Inflammatory macrophage (primary cell): ENCODE measurements at regions not wholly inside any gene's neighbourhood (a gene's known extent, or its start where the extent isn't known, plus 50 kb on each side); places are given as distances from the start of the nearest gene placed in this dataset.
A peak's percentile ranks its signal among the peaks of the same experiment; 100 is the strongest.
"Not testable (repeated sequence)": the region's sequence is repeated elsewhere in the genome, so short reads cannot be mapped to it uniquely, and the experiment has no call there.

Experiments
- DNase-seq, 2 donors: peaks; one replicate each; pipeline ENCODE4 v3.0.0-alpha.2; 2020 to 2022

DNA sequence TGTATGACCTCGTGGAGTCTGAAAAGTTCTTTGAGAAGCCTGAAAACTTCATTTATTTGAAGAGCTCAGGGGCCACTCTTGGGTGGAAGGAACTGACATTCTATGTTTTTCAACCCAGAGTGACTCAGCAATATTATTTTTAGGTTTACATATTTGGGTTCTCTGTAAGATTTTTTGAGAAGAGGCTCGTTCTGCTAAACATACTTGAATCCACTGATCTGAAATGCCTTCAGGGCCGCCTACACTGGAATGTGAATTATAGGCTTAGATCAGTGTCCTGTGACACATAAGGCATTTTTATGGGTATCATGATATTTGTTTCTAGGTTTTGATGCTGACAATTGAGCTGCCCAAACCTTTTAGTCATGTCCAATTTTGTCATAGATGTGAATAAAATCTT is 86.2 kb downstream of the PSAT1 start:
- DNase-seq = peak; percentile 18 to 29

DNA sequence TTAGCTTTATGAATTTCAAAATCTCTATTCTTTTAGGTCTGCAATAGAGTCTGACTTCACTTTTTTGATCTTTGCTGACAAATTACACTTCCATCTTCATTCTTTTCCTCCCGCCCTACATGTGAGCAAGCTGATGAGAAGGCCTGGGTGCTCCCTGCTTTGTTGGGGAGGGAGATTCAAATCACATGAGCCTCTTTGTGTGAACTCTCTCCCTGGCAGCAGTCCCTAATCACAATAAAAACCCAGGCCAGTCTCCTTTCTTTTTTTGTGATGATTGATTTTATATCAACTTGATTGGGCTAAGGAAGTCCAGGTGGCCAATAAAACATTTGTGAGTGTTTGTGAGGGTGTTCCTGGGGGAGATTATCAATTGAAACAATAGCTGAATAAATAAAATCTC is 89.4 kb downstream of the PSAT1 start:
- DNase-seq = no peak

DNA sequence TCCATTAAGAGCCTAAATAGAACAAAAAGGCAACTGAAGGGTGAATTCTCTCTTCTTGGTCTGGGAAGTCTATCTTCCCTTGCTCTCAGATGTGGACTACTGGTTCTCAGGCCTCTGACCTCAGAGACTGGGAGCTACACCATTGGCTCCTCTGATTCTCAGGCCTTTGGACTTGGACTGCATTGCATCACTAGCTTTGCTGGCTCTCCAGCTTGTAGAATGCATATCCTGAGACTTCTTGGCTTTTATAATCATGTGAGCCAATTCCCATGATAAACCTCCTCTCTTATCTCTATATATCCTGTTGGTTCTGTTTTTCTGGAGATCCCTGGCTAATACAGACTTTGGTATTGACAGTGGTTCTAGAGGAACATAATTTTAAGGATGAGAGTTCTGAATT is 89.8 kb downstream of the PSAT1 start:
- DNase-seq = no peak

DNA sequence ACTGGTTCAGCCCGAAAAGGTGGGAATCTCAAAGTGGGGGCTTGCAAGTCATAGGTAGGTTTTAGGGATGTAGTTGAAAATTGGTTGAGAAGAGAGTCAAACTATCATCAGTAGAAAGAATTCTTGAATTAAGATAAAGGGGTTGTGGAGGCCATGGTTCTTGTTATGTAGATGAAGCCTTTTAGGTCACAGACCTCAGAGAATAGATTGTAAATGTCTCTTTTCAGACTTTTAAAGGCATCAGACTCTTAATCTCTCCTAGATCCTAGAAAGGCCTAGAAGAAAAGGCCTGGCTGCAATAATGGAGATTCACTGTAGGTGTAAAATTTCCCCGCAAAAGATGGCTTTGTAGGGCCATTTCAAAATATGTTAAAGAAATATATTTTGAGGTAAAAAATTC is 96.4 kb downstream of the PSAT1 start:
- no peak for DNase-seq

DNA sequence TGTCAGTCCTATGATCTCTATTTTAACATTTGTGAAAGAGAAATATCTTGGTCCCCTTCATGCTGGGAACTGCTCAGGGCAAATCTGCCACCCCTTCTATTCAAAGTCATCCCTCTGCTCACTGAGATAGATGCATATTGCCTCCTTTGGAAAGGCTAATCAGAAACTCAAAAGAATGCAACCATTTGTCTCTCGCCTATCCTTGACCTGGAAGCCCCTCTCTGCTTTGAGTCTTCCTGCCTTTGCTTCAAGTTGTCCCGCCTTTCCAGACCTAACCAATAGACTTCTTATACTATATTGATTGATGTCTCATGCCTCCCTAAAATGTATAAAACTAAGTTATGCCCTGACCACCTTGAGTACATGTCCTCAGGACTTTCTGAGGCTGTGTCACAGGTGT is 97.0 kb downstream of the PSAT1 start:
- no peak for DNase-seq

DNA sequence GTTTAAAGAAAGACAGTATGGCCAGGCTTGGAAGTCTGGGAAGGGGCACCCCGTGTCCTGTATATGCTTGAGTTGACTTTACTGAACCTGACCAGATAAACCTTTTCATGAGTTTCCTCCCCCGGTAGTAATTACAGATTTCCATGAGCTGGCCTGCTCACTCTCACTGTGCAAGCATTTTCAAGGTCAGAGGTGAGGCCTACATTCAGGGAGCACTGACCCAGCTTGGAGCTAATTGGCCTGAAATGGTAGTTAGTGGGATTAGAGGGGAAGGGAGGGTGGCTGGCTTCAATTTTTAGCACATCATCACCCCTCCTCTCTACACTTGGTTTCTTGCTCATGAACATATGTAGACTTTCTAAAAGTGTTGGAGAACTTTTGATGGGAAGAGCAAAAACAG is 99.2 kb downstream of the PSAT1 start:
- no peak for DNase-seq

DNA sequence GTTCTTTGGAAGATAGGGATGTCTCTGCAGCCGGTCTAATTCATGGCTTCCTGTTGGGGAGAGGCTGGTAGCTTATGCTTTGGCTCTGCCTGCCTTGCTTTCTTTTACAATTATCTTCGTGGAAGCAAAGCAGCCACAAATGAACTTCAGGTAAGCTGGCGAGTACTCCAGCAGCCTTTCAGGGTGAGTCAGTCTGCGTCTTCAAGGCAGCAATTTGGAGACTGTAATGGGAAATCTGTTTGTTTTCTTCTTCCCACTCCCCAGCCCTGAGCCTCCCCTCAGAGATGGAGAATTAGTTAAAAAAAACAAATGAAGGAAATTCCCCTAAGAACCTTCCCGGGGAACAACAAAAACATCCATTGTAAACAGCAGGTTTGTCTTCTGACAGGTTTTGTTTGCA is 100.1 kb downstream of the PSAT1 start:
- no peak for DNase-seq

DNA sequence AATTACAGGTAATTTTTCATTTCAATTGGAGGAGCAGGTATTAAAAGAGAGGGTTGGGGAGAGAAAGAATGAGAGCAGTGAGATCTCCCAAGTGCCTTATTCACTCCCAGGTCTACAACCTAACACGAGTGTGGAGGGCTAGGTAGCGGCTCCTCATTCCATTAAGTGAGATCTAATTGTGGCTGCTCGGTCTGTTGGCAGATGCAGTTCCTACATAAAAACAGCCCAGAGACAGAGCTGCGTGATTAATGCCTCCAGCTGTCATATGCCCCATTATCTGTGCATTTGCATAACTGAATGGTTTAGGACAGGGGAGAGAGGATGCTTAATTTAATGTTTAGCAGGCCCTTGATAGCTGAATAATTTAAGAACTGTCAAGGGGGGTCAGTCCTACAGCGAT is 100.5 kb downstream of the PSAT1 start:
- no peak for DNase-seq

DNA sequence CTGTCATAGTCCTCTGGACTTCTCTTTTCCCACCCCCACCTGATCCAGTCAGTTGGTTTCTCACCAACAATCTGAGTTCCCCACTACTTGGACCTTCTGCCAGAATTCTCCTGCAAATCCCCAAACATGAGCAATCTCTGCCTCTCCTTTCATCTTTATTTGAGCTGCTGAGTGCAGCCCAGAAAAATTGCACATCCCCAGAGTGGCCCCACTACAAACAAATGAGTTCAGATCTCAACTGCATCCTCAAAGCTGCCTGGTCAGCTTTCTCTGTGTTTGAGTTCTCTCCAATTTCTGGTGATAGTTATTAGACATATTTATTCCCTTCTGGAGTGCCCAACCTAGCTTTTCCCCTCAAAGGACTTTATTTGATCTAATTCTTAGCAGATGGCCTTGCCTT is 102.2 kb downstream of the PSAT1 start:
- no peak for DNase-seq

DNA sequence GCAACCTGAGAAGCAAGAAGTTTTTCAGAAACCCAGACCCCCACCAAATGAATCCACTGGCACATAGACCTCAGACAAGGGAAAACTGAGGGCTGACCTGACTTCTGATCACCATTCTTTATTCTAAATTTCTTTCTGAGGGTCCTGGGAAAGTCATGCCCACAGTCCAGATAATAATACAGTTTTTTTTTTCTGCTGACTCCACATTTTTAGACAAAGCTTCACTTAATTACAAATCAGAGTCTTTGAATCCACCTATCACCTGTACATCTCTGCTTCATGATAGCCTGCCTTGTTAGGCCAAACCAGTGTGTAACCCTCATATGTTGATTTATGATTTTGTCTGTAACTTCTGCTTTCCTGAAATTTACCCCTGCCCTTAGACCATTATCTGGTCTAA is 103.6 kb downstream of the PSAT1 start:
- no peak for DNase-seq

DNA sequence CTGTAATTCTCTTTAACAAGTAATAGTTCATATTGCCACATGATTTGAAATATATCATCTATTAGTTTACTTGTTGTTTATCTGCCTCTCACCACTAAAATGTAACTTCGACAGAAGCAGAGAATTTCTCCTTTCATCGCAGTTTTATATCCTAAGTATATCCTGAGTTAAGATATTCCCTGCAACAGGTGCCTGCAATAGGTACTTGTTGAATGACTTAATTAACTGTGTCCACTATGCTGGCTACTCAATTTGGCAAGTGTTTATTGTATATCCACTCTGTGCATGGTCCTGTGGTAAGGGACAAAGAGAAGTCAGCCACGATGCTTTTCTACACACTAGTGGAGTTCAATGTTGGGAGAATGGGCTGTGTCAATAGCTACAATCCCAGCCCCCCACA is 108.5 kb downstream of the PSAT1 start:
- DNase-seq = no peak

DNA sequence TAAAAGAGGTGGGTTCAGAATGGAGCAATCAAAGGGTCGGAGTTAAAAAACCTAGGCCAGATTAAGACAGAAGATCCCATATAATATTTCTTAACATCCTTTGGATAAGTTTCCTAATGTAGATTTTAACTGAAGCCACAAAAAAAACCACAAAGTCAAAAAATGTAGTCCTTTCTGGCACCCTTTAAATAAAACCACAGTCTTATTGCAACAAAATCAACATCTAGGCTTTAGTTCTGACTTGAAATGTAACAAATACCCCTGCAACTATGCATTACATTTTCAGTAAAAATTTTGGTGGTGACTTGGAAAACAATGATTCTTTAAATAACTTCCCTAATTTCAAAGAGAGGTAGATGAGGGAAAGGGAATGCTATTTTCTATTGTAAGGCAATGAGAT is 109.2 kb downstream of the PSAT1 start:
- DNase-seq = no peak

DNA sequence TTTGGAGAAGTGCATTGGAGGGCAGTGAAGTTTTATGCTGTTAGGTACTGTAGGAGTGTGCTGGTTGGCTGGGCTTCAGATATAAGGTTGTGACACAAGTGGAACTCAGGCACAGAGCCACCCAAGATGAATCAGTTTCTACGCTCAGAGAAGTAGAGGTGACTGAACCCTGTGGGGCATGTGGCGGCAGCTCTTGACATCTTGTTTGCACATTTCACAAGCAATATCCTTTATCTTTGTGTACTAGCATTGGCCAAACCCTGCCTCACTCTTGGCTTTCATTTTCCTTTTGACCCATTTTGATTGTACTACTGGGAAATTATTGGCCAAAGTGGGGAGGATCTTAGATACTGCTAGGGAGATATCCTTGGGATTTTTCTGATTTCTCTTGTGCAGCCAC is 110.0 kb downstream of the PSAT1 start:
- no peak for DNase-seq

DNA sequence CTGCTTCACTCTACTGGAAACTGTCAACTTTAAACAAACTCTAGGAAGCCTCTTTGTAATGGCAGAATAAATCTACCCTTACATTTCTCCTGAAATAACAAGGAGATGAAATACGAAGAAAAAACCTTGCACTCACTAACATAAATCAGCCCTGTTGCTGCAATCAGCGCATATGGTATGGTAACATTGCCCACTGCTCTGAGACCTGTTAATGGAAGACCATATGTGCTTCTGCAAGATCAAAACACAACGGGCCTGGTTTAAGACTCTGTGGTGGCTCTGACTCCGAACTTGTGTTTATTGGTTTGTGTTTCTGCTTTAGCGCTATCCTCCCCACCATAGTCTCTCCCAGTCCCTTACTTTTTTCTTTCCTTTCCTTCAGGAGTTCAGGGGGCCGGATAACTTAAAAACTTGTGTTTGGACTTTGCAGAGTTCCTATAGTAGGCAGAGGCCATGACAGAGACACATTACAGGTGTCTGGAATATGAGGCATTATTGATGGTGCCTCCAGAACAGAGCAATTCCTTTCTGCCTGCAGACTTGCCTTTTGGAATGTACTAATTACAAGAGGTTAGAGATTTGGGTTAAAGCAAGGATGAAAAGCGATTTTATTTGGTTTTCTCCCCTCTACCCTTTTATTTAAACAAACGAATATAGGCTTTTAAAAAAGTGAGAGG is 110.8 kb downstream of the PSAT1 start:
- no peak for DNase-seq

DNA sequence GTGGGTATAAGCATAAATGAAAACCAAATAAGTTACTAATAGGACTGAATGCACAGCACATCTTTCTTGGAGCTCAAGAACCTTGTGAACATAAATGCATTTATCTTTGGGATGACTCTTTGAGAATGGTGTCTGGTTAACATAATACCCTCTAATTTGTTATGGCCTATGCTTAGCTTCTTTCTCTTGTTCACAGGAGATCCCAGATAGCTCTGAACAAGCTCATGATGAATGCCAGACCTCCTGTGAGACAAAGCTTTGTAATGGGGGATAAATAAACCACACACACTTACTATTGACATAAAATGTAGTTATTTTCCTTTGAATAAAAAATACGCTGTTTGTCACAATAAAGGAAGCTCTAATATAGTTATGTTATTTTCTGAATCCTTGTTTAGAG is 111.5 kb downstream of the PSAT1 start:
- no peak for DNase-seq

DNA sequence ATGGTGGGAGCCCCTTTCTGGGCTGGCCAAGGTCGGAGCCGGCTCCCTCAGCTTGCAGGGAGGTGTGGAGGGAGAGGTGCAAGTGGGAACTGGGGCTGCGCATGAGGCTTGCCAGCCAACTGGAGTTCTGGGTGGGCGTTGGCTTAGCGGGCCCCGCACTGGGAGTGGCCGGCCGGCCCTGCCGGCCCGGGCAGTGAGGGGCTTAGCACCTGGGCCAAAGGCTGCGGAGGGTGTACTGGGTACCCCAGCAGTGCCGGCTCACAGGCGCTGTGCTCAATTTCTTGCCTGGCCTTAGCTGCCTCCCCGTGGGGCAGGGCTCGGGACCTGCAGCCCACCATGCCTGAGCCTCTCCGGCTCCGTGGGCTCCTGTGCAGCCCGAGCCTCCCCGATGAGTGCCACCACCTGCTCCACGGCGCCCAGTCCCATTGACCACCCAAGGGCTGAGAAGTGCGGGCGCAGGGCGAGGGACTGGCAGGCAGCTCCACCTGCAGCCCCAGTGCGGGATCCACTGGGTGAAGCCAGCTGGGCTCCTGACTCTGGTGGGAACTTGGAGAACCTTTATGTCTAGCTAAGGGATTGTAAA is 113.1 kb downstream of the PSAT1 start:
- not testable (repeated sequence) for DNase-seq

DNA sequence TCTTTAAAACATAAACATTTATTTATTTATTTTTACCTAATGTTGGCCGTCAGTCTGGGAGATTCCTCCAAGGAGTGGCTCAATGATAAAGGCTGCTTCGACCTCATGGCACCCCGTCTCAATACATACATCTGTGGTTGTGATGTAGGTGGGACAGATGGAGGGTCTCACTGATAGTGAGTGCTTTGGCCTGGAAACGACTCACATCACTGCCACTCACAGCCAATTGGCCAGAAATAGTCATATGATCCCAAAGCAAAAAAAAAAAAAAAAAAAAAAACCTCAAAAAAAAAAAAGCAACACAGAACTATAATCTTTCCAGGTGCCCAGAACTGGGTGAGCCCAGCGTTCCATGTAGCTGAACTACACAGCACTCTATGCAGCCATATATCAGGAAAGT is 125.4 kb downstream of the PSAT1 start:
- no peak for DNase-seq

DNA sequence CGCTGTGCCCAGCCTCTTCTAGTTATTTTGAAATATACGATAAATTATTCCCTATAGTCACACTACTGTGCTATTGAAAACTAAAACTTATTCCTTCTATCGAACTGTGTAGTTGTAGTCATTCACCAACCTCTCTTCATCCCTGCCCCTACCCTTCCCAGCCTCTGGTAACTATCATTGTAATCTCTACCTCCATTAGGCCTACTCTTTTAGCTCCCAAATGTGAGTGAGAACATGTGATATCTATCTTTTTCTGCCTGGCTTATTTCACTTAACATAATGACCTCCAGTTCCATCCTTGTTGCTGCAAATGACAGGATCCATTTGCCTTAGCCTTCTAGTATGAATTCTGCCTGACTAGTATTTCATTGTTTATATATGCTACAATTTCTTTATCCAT is 127.4 kb downstream of the PSAT1 start:
- DNase-seq = no peak

DNA sequence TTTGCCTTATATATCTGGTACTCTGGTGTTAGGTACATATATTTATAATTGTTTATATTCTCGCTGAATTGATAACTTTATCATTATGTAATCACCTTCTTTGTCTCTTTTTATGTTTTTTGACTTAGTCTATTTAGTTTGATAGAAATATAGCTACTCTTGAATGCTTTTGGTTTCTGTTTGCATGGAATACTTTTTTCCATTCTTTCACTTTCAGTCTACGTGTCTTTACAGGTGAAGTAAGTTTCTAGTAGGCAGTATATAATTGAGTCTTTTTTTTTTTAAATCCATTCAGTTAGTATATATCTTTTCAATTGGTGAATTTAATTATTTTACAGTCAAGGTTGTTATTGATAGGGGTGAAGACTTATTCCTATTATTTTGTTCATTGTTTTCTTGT is 131.7 kb downstream of the PSAT1 start:
- no peak for DNase-seq

DNA sequence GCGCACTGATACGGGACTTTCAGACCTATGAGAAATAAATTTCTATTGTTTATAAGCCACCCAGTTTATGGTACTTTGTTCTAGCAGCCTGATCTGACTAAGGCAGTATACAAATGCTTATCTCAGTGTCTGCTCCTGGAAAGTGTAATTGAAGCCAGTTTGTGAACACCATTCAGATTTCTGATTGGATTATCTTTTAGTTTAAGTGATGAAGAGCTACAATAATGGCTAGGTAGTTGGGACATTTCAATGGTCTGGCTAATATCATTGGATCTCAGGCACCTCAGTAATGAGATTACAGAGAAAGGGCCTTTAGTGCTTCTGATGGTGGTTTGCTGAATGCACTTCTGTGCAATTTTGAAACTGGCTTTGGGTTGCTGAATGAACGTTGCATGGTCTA is 133.5 kb downstream of the PSAT1 start:
- no peak for DNase-seq

DNA sequence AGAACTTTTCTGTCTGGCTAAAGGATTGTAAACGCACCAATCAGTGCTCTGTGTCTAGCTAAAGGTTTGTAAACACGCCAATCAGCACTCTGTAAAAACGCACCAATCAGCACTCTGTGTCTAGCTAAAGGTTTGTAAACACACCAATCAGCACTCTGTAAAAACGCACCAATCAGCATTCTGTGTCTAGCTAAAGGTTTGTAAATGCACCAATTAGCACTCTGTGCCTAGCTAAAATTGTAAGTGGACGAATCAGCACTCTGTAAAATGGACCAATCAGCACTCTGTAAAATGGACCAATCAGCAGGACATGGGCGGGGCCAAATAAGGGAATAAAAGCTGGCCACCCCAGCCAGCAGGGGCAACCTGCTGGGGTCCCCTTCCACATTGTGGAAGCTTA is 134.1 kb downstream of the PSAT1 start:
- DNase-seq = not testable (repeated sequence)

DNA sequence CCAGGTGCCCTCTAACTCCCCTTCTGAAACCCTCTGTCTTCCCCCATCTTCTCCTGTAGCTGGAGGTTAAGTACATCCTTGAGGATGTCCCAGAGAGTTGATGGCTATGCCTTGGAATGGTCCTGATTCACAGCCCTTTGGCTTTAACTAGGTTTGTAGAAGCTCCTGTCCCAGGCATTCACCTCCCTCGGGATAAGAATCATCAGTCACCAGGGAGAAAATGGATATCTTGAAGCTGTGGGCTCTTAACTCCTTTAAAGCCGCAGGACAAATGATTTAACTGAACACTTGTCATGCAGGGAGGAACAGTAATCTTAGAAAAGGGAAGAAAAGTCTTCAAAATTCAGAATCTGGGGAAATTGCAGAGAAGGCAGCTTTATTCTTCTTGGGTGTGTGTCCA is 139.9 kb downstream of the PSAT1 start:
- DNase-seq = no peak

DNA sequence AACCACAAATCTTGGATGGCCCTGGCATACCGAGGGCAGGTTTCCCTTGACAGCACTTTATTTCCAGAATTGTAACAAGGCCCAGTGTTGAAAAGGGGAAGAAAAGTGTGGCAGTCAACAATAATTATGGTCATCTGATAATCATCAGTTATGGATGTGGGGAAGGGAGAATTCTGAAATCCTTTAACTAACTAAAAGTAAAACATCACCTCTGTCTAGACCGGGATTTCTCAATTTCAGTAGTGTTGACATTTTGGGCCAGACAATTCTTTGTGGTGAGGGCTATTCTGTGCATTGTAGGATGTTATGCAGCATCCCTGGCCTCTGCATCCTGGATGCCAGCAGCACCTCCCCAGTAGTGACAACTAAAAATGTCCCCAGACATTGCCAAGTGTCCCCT is 140.4 kb downstream of the PSAT1 start:
- DNase-seq = no peak

DNA sequence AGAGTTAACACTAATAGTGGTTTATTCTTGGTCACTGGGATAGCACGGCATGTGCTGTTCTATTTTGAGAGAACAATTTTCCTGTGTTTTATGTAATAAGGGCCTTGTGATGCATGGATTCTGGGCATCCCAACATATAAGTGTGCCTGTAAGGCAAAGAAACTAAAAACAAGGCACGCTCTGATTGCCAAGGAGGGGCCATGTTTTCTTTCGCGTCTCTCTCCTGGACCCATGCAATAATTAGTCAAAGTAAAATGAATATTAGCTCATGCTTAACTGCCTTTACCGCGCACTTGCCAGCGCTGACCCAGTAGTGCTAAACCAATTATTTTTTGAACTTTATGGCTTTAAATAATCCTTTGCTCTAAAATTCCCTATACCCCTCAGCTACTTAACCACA is 140.9 kb downstream of the PSAT1 start:
- no peak for DNase-seq

DNA sequence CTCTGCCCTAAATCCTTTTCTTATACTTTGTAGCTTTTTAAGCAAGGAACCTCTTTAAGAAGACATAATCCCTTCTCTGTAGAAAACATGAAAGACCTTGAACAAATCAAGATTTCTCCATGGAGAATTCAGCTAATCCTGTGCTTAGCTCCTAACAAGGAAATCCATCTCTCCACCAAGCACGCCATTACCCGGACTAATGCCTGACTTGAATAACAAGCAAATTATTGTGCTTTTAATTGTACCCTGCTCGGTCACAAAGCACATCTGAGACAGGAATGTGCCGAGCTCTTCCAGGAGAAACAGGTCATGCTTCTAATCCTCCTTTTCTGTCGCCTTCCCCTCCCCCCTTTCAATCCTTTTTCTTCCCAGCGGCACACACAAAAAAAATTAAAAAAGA is 141.3 kb downstream of the PSAT1 start:
- no peak for DNase-seq
